NCI-H345 treated with DMSO at 0.1 percent for 48 hours (cell line): ENCODE measurements at regions not wholly inside any gene's neighbourhood (a gene's known extent, or its start where the extent isn't known, plus 50 kb on each side); places are given as distances from the start of the nearest gene placed in this dataset.
"Not testable (repeated sequence)": the region's sequence is repeated elsewhere in the genome, so short reads cannot be mapped to it uniquely, and the experiment has no call there.

Source experiments
- DNase-seq: peaks from one replicate; lab custom pipeline; 2025; ENCODE audit not compliant: unreplicated experiment; lab: John Stamatoyannopoulos, UW

DNA sequence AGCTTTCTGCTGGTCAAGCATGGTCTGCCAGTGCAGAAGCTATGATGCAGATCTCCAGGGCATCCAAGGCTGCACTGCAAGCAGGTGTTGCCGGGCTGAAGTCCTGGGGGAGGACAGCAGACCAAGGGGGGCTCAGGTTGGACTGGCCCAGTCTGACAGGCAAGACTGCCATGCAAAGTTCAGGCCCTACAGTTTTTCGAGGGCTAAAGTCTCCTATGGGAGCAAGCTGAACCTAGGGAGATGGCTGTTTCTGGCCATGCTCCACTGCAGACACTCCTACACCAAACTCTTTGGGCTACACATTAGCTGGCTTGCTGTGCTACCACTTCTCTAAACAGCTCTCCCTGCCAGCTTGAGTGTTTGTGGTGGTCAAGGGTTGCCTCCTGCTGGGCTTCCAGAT lies 130.0 kb upstream of the SYNCRIP start:
- DNase-seq, result no peak

DNA sequence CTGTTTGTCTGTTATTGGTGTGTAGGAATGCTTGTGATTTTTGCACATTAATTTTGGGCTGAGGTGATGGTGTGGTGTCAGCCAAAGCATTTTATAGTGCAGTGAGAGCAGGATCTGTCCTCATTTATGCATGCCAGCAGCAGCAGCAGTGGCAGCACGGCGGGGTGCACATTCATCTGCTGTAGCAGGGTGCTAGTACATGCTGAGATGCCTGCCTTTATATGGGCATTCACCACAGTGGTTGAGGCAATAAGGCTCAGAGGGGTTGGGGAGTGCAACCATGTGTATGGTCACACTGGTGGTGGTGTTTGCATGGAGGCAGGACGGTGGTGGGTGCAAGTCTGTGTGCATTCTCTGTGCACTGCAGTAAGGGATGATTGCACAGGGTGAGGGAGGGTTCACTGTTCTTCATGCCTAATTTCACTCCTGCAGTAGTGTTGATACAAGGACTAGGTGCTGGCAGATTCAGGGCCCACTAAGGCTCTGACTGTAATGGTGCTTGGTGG lies 129.3 kb upstream of the SYNCRIP start:
- DNase-seq, result no peak

DNA sequence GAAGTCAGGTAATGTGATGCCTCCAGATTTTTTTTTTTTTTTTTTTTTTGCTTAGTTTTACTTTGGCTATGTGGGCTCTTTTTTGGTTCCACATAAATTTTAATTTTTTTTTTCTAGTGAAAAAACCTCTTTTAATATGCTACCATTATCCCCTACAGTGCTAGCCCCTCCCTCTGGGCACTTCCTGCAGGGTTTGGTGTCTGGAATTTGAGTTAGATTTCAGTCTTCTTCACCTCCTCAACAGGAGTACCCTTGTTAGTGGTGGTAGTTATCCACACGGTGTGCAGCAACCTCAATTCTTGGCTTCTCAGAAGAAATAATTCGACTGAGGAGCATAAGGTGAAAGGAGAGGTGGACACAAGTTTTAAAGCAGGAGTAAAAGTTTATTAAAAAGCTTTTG lies 128.8 kb upstream of the SYNCRIP start:
- no peak for DNase-seq

DNA sequence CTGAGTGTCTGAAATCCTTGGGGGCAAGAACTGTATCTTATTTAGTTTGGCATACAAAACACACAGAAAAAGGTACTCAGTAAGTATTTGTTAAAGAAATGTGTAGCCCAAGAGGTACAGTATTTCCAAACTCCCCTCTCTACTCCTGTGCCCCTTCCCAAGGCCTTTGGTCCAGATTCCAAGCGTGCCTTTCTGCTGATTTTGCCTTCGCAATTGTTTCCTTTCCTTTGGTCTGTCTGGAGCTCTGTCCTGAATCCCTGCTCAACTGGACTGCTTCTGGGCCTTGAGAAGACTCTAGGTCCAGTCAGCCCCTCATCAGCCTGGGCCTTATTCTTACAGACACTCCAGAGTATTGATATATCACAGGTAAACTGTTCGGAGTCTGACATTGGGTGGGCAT lies 122.2 kb upstream of the SYNCRIP start:
- no peak for DNase-seq

DNA sequence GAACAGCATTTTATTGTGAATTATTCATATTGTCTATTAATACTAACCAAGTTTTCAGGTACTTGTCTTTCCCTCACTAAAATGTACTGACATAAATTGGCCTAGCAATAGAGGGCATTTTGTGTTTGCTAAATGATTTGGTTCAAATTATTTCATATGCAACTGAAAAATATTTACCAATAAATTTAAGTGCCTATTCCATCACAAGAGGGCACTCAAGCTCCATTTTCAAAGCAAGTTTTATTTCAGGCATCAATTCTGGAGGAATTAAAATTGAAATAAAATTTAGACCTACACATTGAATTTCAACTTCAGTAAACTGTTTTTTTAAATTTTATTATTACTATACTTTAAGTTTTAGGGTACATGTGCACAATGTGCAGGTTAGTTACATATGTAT lies 114.3 kb upstream of the SYNCRIP start:
- DNase-seq, result no peak

DNA sequence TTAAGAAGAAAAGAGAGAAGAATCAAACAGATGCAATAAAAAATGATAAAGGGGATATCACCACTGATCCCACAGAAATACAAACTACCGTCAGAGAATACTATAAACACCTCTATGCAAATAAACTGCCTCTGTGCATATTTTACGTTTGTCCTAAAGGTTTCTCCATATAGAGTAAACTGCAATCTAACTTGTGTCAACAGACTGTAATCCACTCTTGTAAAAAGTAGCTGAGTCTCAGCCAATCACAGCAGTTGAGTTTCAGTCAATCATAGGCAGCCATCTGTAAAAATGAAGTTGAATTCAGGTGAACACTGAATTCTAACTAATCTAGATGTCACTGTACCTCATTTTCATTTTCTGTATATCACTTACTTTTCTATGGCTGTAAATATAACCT lies 112.2 kb upstream of the SYNCRIP start:
- no peak for DNase-seq

DNA sequence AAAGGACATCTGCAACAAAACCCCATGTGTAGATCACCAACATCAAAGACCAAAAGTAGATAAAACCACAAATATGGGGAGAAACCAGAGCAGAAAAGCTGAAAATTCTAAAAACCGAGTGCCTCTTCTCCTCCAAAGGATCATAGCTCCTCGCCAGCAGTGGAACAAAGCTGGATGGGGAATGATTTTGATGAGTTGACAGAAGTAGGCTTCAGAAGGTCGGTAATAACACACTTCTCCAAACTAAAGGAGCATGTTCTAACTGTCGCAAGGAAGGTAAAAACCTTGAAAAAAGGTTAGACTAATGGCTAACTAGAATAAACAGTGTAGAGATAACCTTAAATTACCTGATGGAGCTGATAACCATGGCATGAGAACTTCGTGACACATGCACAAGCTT lies 109.9 kb upstream of the SYNCRIP start:
- no peak for DNase-seq

DNA sequence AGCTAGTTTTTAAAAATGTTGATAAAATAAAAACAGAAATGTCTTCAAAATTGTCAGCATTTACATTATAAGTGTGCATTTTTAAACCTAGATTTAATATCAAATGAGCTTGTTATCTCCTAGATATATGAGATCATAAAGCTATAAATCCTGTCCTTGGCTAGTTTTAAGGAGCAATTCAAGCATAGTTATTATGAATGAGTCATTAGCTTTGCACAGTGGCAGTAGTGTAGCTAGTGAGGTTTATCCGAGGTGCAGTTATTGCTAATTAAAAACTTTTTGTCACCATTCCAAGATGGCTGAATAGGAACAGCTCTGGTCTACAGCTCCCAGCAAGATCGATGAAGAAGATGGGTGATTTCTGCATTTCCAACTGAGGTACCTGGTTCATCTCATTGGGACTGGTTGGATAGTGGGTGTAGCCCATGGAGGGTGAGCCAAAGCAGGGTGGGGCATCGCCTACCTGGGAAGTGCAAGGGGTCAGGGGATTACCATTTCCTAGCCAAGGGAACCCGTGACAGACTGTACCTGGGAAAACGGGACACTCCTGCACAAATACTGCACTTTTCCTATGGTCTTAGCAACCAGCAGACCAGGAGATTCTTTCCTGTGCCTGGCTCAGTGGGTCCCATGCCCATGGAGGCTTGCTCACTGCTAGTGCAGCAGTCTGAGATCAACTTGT lies 108.8 kb upstream of the SYNCRIP start:
- no peak for DNase-seq

DNA sequence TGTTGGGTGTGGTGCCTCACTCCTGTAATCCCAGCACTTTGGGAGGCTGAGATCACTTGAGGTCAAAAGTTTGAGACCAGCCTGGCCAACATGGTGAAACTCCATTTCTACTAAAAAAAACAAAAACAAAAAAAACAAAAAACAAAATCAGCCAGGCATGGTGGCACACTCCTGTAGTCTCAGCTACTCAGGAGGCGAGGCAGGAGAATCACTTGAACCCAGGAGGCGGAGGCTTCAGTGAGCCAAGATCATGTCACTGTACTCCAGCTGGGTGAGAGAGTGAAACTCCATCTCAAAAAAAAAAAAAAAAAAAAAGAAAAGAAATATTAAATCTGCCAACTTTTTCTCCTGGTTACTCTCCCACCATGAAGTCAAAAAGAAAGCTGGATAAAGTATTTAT lies 107.5 kb upstream of the SYNCRIP start:
- not testable (repeated sequence) for DNase-seq

DNA sequence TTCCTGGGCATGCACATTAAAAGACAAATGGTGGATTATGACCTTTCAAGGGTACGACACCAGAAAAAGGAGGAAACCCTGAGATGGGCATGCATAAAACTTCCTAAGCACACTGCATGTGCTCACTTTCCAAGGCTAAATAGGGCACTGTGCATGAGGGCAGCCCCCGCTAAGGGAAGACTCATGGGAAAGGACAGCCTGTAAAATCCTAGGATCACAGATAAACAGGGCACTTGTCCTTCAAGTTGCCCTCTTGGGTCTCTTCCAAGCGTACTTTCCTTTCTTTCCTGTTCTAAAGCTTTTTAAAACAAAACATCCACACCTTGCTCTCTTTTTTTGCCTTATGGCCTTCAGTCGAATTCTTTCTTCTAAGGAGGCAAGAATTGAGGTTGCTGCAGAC lies 106.5 kb upstream of the SYNCRIP start:
- DNase-seq, result no peak

DNA sequence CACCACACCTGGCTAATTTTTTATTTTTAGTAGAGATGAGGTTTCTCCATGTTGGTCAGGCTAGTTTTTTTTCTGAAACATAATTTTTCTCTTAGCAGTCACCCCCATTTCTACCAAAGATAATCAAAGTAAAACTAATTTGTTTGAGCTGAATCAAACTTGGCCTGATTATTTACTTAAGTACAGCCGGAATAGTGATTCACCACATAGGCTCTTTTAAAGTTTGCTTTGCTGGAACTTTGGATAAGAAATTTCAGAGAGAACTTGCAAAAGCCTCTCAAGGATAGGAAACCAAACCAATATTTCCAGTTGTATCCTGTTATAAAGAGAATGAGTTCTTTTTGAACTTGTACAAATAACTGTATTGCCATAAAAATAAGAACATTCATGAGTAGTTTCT lies 105.0 kb upstream of the SYNCRIP start:
- no peak for DNase-seq

DNA sequence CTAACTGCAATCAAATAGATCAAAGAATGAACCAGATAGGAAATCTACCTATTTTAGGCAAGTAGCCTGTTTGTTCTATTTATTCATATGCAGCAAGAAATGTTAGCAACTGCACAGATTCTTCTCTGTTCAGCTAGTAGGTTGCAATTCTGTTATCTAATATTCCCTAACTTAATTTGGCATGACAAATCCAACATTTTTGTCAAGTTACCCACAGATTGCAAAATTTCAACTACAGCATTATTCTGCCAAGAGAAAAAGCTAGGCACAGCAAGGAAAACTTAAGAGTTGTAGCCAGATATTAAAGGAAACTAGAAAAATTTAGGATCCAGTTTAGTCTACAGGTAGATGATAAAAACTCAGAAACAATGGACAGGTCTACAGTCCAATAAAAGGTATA lies 104.4 kb upstream of the SYNCRIP start:
- DNase-seq, result no peak

DNA sequence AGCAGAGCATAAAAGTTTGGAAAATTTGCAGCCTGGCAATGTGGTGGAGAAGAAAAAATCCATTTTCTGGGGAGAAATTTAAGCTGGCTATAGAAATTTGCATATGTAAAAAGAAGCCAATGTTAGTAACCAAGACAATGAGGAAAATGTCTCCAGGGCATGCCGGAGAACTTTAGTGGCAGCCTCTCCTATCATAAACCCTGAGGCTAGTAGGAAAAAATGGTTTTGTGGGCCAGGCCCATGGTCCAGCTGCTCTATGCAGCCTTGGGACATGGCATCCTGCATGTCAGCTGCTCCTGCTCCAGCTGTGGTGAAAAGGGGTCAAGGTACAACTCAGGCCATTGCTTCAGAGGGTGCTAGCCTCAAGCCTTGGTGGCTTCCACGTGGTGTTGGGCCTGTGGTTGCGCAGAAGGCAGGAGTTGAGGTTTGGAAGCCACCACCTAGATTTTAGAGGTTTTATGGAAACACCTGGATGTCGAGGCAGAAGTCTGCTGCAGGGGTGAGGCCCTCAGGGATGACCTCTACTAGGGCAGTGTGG lies 101.8 kb upstream of the SYNCRIP start:
- DNase-seq, result no peak

DNA sequence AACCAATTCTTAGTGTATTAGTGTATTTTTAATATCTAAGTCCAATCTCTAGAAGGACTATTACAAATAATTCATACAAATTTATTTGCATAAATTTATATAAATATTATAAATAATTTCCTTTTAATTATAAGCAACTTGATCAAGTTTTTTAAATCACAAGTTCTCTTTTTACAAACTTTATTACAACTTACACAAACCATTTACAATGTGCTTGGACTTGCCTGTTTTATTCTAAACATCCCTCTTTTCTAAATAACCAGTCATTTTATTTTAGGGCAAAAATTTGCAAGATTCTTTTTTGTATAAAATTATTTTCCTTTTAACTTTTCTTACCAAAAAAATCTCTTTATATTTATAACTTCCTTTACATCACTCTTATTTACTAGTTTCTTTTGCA lies 83.5 kb upstream of the SYNCRIP start:
- DNase-seq, result no peak

DNA sequence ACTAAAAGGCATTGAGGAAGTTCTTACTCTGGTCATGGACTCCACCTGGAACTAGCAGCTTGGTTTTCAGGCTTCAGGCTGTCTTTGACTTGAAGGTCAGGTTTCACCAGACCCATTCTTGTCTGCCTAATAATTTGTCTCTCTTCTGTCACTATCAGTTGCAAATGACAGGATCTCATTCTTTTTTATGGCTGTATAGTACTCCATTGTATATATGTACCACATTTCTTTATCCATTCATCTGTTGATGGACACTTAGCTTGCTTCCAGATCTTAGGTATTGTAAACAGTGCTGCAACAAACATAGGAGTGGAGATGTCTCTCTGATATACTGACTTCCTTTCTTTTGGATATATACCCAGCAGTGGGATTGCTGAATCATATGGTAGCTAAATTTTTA lies 73.1 kb upstream of the SYNCRIP start:
- no peak for DNase-seq

DNA sequence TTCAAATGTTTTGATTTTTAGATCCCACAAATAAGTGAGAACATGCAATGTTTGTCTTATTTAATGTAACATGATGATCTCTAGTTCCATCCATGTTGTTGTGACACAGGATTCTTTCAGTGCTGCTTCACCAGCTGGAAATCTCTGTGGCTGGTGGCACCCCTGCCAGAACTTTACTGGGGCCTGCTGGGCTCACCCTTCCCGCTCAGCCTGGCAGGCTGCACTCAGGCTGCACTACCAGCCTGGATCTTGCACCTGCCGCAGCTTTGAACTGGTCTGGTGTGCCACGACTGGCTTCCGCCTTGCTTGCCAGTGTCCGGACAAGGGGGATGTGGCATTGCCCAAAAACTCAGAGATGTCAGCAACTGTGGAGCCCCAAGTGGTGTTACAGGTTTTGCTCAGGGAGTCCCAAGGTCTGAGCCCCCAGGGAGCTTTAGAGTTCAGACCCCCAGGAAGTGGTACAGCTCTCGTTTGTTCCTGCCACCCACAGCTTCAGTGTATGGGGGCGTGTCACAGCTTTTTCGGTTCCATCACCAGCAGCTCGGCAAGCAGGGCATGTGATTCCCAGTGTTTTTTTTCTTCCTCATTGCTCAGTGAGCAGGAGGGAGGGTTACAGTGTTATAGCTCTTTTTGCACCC lies 72.3 kb upstream of the SYNCRIP start:
- DNase-seq, result no peak

DNA sequence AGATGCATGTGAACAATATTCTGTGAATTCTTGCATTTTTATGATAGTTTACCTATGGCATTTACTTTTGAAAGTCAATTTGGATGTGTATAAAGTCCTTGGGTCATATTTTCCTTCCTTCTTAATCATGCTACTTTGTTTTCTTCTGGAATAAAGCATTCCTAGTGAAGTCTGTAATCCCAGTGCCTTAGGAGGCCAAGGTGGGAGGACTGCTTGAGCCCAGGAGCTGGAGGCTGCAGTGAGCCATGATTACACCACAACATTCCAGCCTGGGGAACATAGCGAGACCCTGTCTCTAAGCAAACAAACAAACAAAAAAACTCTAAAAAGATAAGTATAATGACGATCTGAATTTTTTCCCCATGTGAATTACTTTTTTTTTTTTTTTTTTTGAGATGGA lies 69.7 kb upstream of the SYNCRIP start:
- no peak for DNase-seq

DNA sequence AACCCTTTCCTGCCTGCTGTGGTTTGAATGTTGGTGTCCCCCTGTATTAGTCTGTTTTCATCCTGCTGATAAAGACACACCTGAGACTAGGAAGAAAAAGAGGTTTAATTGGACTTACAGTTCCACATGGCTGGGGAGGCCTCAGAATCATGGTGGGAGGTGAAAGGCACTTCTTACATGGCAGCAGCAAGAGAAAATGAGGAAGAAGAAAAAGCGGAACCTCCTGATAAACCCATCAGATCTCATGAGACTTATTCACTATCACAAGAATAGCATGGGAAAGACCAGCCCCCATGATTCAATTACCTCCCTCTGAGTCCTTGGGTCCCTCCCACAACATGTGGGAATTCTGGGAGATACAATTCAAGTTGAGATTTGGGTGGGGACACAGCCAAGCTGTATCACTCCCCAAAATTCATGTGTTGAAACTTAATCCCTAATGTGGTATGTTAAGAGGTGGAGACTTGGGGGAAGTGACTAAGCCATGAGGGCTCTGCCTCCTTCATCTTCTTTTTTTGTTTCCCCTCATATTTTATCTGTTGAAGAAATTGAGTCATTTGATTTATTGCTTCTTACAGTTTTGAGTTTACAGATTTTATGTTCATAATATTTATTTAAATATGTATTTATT lies 64.9 kb upstream of the SYNCRIP start:
- DNase-seq, result not testable (repeated sequence)

DNA sequence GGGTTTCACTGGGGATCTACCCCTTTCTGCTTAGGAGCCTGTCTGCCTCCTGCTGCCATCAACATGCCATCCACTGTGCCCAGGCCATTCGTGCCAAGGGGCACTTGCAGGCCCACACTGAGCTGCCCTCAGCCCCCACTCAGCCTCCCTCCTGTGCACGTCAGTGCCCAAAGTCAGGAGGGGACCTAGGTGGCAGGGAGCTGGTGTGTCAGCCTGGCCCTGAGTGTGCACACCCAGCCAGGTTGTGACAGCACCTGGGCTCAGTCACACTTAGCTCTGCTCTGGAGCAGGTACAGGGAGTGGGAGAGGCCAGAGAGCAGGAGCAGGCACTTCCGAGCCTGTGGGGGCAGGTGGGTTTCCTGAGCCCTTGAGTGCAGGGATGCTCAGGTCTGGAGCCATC lies 63.6 kb upstream of the SYNCRIP start:
- DNase-seq, result no peak

DNA sequence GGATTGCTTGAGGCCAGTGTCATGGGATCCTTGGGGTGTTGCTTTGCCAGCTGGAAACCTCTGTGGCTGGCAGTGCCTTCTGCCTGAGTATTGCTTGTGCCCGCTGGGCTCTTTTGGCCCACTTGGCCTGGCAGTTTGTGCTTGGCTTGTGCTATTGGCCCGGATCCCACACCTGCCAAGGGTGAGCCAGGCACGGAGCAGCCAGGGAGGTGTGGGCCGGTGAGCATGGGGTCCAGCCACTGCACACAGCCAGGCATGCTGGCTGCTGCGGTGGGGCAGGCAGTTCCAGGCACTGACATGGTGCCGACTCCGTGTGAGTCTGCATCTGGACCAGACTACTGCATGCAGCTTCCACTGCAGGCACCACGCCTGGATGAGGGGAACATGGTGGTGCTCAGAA lies 62.5 kb upstream of the SYNCRIP start:
- DNase-seq, result no peak

DNA sequence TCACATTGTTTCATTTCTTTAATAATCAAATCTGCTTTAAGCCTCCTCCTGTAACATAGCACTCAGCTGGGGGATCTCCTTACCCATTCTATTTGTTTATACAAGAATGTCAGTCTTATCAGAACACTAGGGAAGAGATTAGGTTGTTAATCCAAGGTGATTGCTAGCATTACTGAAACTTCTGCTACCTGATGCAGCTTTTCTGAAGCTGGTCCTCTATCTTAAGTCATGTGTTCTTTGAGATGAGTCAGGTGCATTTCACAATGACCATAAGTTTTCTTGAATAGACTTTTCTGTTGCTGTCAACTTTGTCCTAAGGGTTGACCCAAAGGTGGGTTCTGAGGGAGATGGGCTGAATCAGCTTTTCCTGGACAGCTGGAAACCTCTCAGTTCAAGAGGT lies 60.7 kb upstream of the SYNCRIP start:
- DNase-seq, result no peak
